ENCODE measurements at regions not wholly inside any gene's neighbourhood (a gene's known extent, or its start where the extent isn't known, plus 50 kb on each side); places are given as distances from the start of the nearest gene placed in this dataset.
"Not testable (repeated sequence)": the region's sequence is repeated elsewhere in the genome, so short reads cannot be mapped to it uniquely, and the experiment has no call there.

DNA sequence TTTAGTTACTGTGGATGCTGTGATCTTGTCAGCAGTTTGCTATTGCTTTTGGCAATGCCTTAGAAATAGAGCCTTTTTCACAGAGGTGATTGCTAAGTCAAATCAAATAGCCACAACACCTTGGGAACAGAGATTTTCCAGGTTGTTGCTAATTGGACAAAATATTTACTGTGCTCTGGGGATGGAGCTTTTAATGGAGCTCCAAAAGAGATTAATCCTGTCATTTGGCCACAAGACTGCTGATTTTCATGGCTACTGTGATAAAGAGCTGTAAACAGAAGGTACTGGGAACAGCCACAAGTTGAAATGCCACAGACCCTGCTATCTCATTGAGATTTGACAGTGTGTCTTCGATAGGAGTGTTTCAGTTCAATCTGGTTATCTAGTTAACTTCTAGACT lies 1715.2 kb upstream of the ADGRL3 start:
- no peak for DNase-seq (ENCODE audit: extremely low spot score, unreplicated experiment)
- H3K27ac Mint-ChIP-seq: no peak overlapping the region
- H3K4me3 Mint-ChIP-seq: no peak overlapping the region
- H3K27me3 Mint-ChIP-seq: no peaks in the 10 kb centered on the region
- no peaks in the 10 kb centered on the region for H3K36me3 Mint-ChIP-seq
- TF ChIP-seq CTCF (conservative IDR thresholded peaks at IDR 0.05): no peak
- no peaks in the 10 kb centered on the region for H3K9me3 Mint-ChIP-seq
- no peaks in the 10 kb centered on the region for H3K4me1 Mint-ChIP-seq (ENCODE audit: unreplicated experiment)

DNA sequence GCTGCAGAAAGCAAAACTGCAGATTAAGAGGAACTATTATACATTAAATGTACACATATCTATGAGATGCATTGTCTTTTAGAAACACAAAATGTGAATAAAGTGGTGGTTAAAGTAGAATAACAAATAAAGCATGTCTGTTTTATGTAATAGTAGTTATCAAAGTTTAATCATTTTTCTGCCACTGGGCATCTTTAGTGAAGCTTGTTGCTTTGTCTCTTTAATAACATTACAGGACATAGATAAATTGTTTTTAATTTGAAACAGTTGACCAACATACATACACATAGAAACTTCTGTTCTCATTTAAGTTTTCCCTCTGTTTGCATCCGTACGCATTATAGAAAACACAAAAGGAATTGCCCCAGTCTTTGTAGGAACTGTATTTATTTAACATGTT lies 1700.0 kb upstream of the ADGRL3 start:
- TF ChIP-seq CTCF (conservative IDR thresholded peaks at IDR 0.05): no peak

GRCh38 chr4:59503731-59504130 lies 1696.4 kb upstream of the ADGRL3 start:
- no peaks in the 10 kb centered on the region for H3K36me3 Mint-ChIP-seq
- H3K9me3 Mint-ChIP-seq: no peaks in the 10 kb centered on the region
- H3K27ac Mint-ChIP-seq: no peak overlapping the region
- DNase-seq (ENCODE audit: extremely low spot score, unreplicated experiment): no peak
- H3K4me3 Mint-ChIP-seq: no peak overlapping the region
- no peaks in the 10 kb centered on the region for H3K27me3 Mint-ChIP-seq
- no peaks in the 10 kb centered on the region for H3K4me1 Mint-ChIP-seq (ENCODE audit: unreplicated experiment)
- TF ChIP-seq CTCF (conservative IDR thresholded peaks at IDR 0.05): no peak

More for the DNA sequence above, 1700.0 kb upstream of the ADGRL3 start:
- H3K4me1 Mint-ChIP-seq (ENCODE audit: unreplicated experiment): no peaks in the 10 kb centered on the region
- no peak for DNase-seq (ENCODE audit: extremely low spot score, unreplicated experiment)
- no peaks in the 10 kb centered on the region for H3K36me3 Mint-ChIP-seq
- H3K27ac Mint-ChIP-seq: no peak overlapping the region
- no peaks in the 10 kb centered on the region for H3K27me3 Mint-ChIP-seq
- no peaks in the 10 kb centered on the region for H3K9me3 Mint-ChIP-seq
- H3K4me3 Mint-ChIP-seq: no peak overlapping the region

DNA sequence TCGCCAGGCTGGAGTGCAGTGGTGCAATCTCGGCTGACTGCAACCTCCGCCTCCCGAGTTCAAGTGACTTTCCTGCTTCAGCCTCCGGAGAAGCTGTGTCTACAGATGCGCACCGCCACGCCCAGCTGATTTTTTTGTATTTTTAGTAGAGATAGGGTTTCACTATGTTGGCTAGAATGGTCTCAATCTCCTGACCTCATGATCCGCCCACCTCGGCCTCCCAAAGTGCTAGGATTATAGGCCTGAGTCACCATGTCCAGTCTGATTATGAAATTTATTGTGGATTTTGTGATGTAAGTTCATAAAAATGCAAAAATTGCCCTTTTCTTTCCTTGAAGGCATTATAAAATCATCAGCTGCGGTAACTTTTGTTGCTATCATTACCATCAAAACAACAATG lies 1688.3 kb upstream of the ADGRL3 start:
- not testable (repeated sequence) for H3K27ac Mint-ChIP-seq; H3K9me3 Mint-ChIP-seq; H3K36me3 Mint-ChIP-seq; H3K27me3 Mint-ChIP-seq; H3K4me3 Mint-ChIP-seq; DNase-seq (ENCODE audit: extremely low spot score, unreplicated experiment); H3K4me1 Mint-ChIP-seq (ENCODE audit: unreplicated experiment)

- Mint-ChIP-seq H3K4me3 (no peak overlapping the region), H3K36me3 (no peaks in the 10 kb centered on the region)
- no peak for TF ChIP-seq CTCF (conservative IDR thresholded peaks at IDR 0.05)
Measured at GRCh38 chr4:59517007-59517406, 1683.1 kb upstream of the ADGRL3 start.

GRCh38 chr4:59518005-59518823 lies 1681.9 kb upstream of the ADGRL3 start:
- Mint-ChIP-seq H3K4me3 (peak overlapping the region; percentile 34), H3K27me3 (no peaks in the 10 kb centered on the region)

More at GRCh38 chr4:59517007-59517406, 1683.1 kb upstream of the ADGRL3 start:
- H3K9me3 Mint-ChIP-seq: no peaks in the 10 kb centered on the region
- no peak overlapping the region for H3K27ac Mint-ChIP-seq
- peaks cover 5% of the 10 kb centered on the region for H3K4me1 Mint-ChIP-seq (ENCODE audit: unreplicated experiment)
- H3K27me3 Mint-ChIP-seq: no peaks in the 10 kb centered on the region
- DNase-seq (ENCODE audit: extremely low spot score, unreplicated experiment): no peak

More at GRCh38 chr4:59518005-59518823, 1681.9 kb upstream of the ADGRL3 start:
- Mint-ChIP-seq H3K27ac (no peak overlapping the region), H3K36me3 (no peaks in the 10 kb centered on the region), H3K9me3 (no peaks in the 10 kb centered on the region), H3K4me1 (ENCODE audit: unreplicated experiment) (peaks cover 5% of the 10 kb centered on the region)
- no peak for DNase-seq (ENCODE audit: extremely low spot score, unreplicated experiment)
- no peak for TF ChIP-seq CTCF (conservative IDR thresholded peaks at IDR 0.05)

Data from type B pancreatic cell (in vitro differentiated cells).